GM12891 (cell line): ENCODE measurements at regions not wholly inside any gene's neighbourhood (a gene's known extent, or its start where the extent isn't known, plus 50 kb on each side); places are given as distances from the start of the nearest gene placed in this dataset.

ENCODE experiments used
- DNase-seq: peaks from one replicate; pipeline ENCODE4 v3.0.0; 2011; ENCODE audit warnings: low spot score; ENCODE audit not compliant: insufficient read length
- FAIRE-seq: peaks from 2 replicates; lab custom pipeline; 2011; peaks lifted over from hg19 to GRCh38; lab: Jason Lieb, UNC
- PAX5 ChIP-seq: IDR thresholded peaks from 2 replicates; pipeline ENCODE4 v1.6.1; 2011; ENCODE audit warnings: low read length, moderate library complexity, mild to moderate bottlenecking; ENCODE audit not compliant: insufficient read depth, severe bottlenecking
- POLR2A ChIP-seq: IDR thresholded peaks from 2 replicates; pipeline ENCODE4 v1.6.1; 2011; ENCODE audit warnings: low read depth, low read length, control low read depth
- POLR2AphosphoS5 ChIP-seq: IDR thresholded peaks from 2 replicates; pipeline ENCODE4 v1.6.1; 2011; ENCODE audit warnings: low read depth, low read length, control low read depth
- POU2F2 ChIP-seq: IDR thresholded peaks from 2 replicates; pipeline ENCODE4 v1.6.1; 2011; ENCODE audit warnings: low read depth, mild to moderate bottlenecking, control low read depth, low read length, moderate library complexity
- SPI1 ChIP-seq: IDR thresholded peaks from 2 replicates; pipeline ENCODE4 v1.6.1; 2011; ENCODE audit warnings: low read depth, low read length, control low read depth
- TAF1 ChIP-seq: IDR thresholded peaks from 2 replicates; pipeline ENCODE4 v1.6.1; 2011; ENCODE audit warnings: low read depth, low read length, control low read depth

DNA sequence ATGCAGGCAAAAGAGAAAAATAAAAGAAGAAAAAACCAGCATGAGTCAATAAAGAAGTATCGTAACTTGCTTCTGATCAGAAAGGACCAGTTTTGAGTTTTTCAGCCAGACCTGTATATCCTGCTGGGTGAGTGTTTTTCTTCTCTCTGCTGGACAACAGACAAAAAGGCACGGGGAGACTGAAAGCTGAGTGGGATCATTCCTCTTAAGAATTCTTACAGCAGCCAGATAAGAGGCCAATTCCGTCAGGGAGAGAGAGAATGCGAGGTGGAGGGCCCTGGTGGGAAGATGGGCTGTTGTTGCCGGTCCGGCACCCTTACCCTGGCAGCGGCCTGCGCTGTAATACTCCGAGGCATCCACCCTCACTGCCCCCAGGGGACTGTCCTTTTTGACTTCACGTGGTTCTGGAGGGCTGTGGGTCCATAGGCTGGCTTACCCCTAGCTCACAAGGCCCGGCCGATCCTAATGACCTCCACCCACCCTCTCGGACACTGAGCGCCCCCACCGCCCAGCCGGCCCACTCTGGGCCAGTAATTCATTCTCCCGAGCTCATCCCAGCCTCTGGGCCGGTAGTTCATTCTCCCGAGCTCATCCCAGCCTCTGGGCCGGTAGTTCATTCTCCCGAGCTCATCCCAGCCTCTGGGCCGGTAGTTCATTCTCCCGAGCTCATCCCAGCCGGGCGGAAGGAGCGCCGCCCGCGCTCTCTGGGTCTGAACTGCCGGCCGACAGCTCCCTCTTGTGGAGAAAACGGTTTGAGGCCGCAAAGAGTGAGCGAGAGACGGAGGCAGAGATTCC, 118.3 kb upstream of the SIRPA start:
- TF ChIP-seq SPI1 (no peak), PAX5 (no peak), POLR2AphosphoS5 (no peak), POLR2A (no peak), TAF1 (no peak), POU2F2 (no peak)
- peak; percentile 59 for DNase-seq
- peak; percentile 84 for FAIRE-seq

- no peak for TF ChIP-seq POLR2AphosphoS5
- TF ChIP-seq PAX5 = no peak
- FAIRE-seq (no peak), DNase-seq (no peak)
Measured at GRCh38 chr20:1775117-1775516, 117.5 kb upstream of the SIRPG start.

GRCh38 chr20:1774479-1774878, 116.9 kb upstream of the SIRPG start:
- DNase-seq = no peak
- no peak for FAIRE-seq
- no peak for TF ChIP-seq PAX5
- TF ChIP-seq TAF1 = no peak

DNA sequence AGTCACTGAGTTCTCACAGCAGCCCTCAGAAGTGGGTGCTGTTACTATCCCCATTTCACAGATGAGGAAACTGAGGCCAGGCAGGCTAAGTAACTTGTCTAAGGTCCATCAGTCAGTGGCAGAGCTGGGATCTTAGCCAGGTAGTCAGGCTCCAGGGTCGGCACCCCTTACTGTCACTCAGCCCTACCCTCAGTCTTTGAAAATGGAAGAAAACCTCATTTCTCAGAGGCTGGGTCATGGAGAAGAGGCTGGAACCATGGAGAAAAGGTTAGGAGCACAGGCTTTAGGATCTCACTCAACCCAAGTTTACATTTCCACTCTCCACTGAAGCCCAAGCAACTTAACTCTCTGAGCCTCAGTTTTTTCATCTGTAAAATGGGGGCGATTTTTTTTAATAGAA, 116.2 kb upstream of the SIRPG start:
- DNase-seq (no peak), FAIRE-seq (no peak)
- TF ChIP-seq TAF1 = no peak
- TF ChIP-seq SPI1 = no peak
- no peak for TF ChIP-seq PAX5
- no peak for TF ChIP-seq POU2F2
- TF ChIP-seq POLR2AphosphoS5 = no peak
- no peak for TF ChIP-seq POLR2A

DNA sequence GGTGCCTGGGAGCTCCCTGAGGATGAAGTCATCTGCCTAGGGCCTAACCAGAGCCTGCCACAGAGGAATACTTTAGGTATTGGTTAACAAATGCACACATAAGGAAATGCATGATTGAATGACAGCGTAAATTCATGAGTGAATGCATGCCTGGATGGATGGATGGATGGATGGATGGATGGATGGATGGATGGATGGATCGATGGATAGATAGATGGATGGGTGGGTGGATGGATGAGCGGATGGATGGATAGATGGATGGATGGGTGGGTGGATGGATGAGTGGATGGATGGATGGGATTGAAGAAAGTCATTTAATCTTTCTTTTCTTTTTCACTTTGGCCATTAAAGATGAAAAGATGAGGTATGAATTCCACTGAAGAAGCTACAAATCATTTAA, 111.9 kb upstream of the SIRPG start:
- no peak for TF ChIP-seq POLR2AphosphoS5
- TF ChIP-seq POLR2A = no peak
- TF ChIP-seq POU2F2 = no peak
- no peak for TF ChIP-seq TAF1
- no peak for TF ChIP-seq PAX5
- no peak for TF ChIP-seq SPI1
- DNase-seq = no peak
- FAIRE-seq = no peak

DNA sequence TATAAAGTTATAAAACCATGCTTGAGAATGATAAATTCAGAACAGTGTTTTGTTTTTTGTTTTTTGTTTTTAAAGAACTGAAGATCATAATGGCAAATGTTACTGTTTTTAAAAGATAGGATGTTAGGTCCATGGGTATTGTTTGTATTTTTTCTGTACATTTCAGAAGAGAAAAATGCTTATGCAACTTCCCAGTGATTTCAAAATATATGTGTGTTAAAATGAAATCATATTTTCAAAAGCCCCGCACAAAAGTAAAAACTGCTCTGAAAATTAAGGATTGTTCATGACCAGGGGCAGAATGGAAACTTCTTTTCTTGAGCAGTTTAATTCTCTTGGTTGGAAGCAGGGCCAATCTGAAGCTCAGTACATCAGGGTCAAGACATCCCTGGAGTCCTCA, 109.2 kb upstream of the SIRPG start:
- no peak for TF ChIP-seq POU2F2
- no peak for TF ChIP-seq SPI1
- TF ChIP-seq POLR2AphosphoS5 = no peak
- TF ChIP-seq POLR2A = no peak
- TF ChIP-seq TAF1 = no peak
- no peak for TF ChIP-seq PAX5
- DNase-seq (no peak), FAIRE-seq (no peak)

- peak; percentile 32 for DNase-seq
- peak; percentile 95 for FAIRE-seq
- TF ChIP-seq SPI1 (no peak), POLR2A (no peak), PAX5 (no peak), POLR2AphosphoS5 (no peak), POU2F2 (no peak), TAF1 (no peak)
Measured at GRCh38 chr20:1764136-1765033, 106.8 kb upstream of the SIRPG start.

DNA sequence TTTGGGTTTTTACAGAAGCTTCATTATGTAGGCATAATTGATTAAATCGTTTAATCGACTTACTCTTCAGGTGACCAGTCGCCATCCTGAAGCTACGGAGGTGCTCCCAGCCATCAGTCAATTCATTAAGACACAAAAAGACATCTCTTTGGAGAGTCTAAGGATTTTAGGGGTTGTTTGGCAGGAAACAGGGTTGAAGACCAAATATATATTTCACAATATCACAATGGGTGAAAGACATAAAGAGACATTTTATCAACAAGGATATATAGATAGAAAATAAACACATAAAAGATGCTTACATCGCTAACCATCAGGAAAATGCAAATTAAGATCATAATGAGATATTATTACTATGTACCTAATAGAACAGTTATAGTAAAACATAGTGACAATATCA, 104.0 kb upstream of the SIRPG start:
- FAIRE-seq = no peak
- no peak for DNase-seq
- TF ChIP-seq POLR2AphosphoS5 (no peak), PAX5 (no peak)

DNA sequence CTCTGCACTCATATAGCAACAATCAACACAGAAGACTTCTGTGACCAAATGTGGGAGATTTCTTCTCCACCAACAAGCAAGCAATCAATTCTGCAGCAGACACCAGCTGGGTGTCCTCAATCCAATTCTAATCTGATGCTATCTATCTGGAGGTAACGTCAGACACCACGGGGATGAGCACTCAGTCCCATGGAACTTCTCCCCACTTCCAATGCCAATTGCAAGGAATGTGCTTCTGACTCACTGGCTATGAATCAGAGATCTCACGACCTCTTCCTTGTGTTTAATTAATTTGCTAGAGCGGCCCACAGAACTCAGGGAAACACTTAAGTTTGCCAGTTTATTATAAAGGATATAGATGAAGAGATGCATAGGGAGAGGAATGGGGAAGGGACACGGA, 103.5 kb upstream of the SIRPG start:
- FAIRE-seq (no peak), DNase-seq (no peak)
- TF ChIP-seq PAX5 (no peak), POU2F2 (no peak), POLR2A (no peak), SPI1 (no peak), TAF1 (no peak), POLR2AphosphoS5 (no peak)

DNA sequence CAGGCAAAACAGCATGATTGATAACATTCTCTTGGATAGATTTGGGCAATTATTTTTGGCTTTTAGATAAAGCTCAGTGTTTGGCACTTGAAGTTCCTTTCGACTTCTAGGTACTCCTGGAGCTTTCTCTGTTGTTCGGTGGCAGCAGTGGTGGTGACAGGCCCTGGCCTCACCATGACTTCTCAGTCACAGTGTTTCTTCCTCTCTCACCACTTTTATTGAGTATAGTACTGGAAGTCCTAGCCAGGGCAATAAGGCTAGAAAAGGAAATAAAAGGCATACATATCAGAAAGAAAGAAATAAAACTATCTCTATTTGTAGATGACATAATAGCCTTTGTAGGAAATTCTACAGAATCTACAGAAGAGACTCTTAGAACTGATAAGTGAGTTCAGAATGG, 101.2 kb upstream of the SIRPG start:
- no peak for DNase-seq
- FAIRE-seq = no peak
- TF ChIP-seq SPI1 (no peak), PAX5 (no peak), POLR2AphosphoS5 (no peak), TAF1 (no peak), POU2F2 (no peak), POLR2A (no peak)
